Activated gamma-delta T cell treated with Interleukin-2 at 50 U/mL for 16 hours (primary cell): ENCODE measurements at regions not wholly inside any gene's neighbourhood (a gene's known extent, or its start where the extent isn't known, plus 50 kb on each side); places are given as distances from the start of the nearest gene placed in this dataset.

Source experiments
- DNase-seq: peaks from one replicate; pipeline ENCODE4 v3.0.0-alpha.2; 2020

- no peak for DNase-seq
Observed at GRCh38 chr12:30874455-30875321, 51.9 kb upstream of the TSPAN11 start.

- DNase-seq, result no peak
Observed at GRCh38 chr12:30870491-30871265, 55.9 kb upstream of the TSPAN11 start.

DNA sequence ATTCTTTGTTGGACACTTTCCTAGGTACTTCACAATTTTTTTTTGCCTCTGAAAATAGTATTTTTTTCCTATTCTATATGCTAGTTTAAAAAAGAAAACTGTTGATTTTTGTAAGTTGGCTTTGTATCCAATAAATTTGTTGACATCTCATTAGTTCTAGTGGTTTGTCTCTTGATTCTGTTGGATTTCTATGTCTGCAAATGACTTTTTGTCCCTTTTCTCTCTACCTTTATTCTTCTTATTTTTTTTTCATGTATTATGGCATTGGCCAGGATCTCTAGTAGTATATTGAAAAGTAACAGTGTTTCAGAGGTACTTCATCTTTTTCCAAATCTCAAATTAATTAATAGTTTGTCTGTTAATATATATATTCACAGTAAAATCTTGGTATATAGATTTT, 59.1 kb upstream of the TSPAN11 start:
- no peak for DNase-seq

GRCh38 chr12:30866256-30866655, 60.3 kb upstream of the TSPAN11 start:
- DNase-seq, result no peak

DNA sequence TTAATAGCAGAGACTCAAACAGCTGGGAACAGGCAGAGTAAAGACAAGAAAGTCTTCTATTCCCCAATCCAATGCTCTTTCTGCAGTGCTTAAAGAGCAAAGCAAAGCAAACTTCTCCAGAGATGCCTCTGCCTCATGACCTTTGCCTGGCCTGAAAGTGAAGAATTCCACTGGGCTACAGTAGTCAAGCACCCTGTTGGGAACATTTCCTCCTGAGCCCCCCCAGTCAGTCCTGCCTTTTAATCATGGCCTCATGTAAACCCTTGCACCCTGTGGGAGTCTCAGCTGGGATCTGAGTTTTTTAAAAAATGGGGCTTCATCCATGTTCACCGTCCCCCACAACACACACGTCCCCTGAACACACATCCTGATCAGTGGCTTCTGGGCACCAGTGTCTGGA, 62.7 kb upstream of the TSPAN11 start:
- no peak for DNase-seq

- no peak for DNase-seq
Observed at GRCh38 chr12:30862486-30862885, 64.1 kb upstream of the TSPAN11 start.

GRCh38 chr12:30859226-30859625, 67.3 kb upstream of the TSPAN11 start:
- no peak for DNase-seq

GRCh38 chr12:30858471-30858870, 68.1 kb upstream of the TSPAN11 start:
- DNase-seq, result no peak

DNA sequence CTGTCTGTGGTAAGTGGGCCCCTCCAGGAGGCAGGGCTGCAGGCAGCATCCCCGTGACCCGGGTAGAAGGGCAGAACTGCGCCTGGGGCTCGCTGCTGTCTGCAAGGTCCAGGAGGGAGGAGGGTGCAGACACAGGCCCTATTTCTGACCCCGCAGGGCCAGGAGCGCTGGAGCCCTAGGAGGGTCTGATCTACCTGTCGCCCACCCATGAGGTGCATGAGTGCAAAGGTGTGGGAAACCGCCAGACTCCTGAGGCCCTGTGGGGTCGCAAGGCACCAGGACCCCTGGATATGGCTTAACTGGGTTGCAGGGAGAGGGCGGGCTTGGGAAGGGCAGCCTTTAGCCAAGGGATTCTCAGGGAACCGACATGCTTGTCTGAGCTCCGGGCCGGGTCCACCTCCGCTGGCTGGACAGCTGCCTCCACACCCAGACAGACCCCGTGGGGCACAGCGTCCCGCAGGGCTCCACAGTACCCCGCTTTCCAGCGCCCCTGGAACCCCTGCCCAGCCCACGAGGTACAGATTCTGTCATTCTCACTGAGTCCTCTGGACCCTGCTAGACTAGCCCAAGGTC, 72.9 kb upstream of the TSPAN11 start:
- no peak for DNase-seq

DNA sequence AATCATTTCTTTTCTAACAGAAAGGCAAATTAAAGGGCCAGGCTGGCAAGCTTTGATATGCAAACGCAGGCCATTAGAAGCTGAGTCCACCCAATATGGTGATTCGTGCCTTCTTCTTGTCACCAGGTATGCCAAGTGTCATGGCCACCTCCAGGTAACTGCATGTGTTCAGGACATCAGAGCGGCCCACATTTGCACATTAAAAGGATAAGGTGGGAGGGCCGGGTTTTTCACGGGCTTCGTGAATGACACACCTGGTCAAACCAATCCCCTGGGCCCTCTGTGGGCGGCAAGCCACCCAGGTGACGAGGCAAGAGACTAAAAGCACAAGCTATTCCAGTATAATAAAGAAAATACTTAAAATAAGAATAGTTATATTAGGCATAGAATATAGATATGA, 75.9 kb upstream of the TSPAN11 start:
- DNase-seq, result no peak

DNA sequence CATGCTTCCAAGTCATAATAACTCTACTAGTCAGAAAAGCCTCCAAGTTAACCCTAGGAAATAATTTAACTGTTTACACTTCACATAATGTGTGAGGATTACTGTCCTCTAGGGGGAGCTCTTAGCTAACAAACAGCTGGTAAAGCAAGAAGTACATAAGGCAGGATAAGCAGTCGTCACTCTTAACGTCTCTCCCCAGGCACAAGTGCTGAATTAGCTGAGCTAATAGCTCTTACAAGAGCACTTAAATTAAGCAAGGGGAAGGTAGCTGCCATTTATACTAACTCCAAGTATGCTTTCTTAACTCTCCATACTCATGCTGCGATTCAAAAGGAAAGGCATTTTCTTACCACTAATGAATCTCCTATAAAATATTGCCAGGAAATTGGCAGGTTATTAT, 79.3 kb upstream of the TSPAN11 start:
- no peak for DNase-seq

GRCh38 chr12:30846776-30847175, 79.8 kb upstream of the TSPAN11 start:
- no peak for DNase-seq

DNA sequence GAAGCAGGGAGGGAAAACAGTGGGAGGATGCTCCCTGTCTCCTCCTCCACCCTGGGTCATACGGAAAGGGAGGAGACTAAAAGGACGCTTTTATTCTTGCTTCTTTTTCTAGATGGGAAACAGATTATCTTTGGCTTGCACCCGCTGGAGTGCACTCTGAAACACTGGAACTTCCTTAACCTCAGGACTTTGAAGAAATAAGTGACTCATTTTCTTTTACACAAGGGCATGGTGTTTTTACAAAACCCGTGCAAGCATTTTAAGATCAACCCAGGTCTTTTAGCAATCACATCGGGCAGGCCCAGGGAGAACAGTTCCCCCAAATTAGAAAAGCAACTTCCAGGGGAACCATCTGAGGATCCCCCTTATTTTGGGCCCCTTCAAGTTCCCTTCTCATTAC, 80.9 kb upstream of the TSPAN11 start:
- DNase-seq, result no peak

GRCh38 chr12:30843211-30843610, 83.3 kb upstream of the TSPAN11 start:
- DNase-seq, result no peak

- no peak for DNase-seq
Observed at GRCh38 chr12:30840715-30841114, 85.8 kb upstream of the TSPAN11 start.

DNA sequence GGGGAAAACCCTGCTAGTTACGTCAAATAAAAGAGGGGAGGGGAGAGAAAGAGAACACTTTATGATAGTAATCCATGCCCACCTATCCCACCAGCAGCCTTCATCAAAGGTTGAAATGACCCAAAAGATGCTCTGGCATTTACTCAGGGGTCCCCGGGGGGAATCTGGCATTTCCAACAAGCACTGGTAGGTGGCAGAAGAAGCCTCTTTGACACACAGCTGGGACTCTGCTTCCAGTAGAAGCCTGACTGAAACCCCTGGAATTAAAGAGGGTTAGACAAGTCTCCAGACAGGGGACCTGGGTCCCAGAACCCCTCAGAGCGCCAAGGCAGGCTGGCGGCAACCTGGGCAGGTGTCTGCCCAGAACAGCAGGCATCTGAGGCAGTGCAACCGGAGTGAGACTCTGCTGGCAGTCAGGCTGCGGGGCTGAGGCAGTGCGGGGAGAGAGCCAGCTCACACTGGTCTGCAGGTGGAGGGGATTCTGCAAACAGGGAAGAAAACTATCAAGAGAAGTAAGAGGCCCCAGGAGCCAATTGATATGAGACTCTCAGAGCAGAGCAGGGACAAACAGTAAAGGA, 85.0 kb upstream of the CAPRIN2 start:
- DNase-seq, result no peak

GRCh38 chr12:30837595-30837994, 82.8 kb upstream of the CAPRIN2 start:
- no peak for DNase-seq

DNA sequence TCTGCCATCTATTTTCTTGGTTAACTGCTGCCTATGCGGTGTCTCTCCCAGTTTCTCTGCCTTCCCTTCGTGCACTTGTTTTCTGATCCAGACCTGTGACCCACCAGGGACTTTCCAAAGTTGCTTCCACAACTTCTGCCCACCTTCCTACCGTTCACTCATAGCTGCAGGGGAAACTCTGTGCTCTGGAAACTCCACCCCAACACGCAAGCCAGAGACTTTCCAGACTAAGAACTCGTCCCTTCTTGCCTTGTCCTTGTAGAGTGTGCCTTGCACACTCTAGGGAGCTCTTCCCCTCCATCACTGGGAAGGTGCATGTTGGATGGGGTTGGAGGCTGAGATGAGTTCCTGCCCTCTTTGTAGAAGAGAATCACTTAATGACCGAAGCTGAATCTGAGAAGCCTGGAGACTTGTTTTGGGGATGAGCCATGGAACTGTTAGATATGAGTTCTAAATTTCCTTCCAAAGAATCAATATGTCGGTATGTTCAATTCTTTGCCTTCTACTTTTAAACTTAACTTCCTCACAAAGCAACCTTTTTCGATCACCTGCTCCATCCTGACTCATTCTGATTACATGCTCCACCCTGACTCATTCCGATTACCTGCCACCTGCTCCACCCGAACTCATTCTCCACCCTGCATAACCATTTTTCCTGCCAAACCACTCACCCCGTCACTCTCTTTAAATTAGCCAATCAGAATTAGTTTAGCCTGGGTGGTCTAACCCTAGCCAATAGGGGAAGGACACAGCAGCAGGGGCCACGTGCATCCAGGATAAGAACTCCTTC, 82.1 kb upstream of the CAPRIN2 start:
- DNase-seq, result no peak

DNA sequence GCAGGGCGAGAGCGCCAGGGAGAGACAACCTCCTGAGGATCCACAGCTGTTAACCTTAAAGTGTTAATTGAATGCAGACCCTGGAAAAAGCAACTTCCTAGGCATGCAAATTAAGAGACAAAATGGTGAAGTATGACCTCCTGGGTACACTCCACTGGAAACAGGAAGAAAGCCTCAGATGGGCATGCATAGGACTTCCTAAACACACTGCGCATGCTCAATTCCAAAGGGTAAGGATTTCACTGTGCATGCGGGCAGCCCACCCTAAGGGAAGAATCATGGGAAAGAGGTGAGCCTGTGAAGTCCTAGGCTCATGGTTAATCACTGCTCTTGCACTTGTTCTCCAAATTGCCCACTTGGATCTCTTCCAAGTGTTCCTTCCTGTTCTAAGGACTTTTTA, 80.5 kb upstream of the CAPRIN2 start:
- no peak for DNase-seq

DNA sequence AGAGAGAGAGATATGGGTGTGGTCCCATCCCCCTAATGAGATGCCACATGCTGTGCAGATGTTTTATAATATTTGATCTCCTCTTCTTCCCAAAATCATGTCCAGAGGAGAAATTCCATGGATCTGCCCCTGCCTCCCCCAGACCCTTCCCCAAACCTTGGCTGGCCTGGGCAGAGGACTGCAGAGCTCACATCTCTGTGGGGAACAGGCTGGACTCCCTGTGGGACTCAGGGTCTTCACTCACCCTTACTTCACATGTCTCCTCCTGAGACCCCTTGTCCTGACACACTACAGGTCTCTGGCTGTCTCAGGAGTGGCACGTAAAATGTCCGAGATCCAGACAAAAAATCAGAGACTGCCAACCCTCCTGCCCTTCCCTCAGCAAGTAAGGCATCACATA, 76.0 kb upstream of the CAPRIN2 start:
- no peak for DNase-seq

GRCh38 chr12:30829876-30830275, 75.1 kb upstream of the CAPRIN2 start:
- no peak for DNase-seq

GRCh38 chr12:30828686-30829085, 73.9 kb upstream of the CAPRIN2 start:
- DNase-seq, result no peak
